OCI-LY3 (cell line): ENCODE measurements at regions not wholly inside any gene's neighbourhood (a gene's known extent, or its start where the extent isn't known, plus 50 kb on each side); places are given as distances from the start of the nearest gene placed in this dataset.
"Not testable (repeated sequence)": the region's sequence is repeated elsewhere in the genome, so short reads cannot be mapped to it uniquely, and the experiment has no call there.

Experiments used
- H2AFZ ChIP-seq: fragments of 200-600, 300-600 bp; shearing (Covaris generic); 2 replicates; pipeline ENCODE4 v1.6.0; 2014; ENCODE audit warnings: antibody characterized with exemption, low read depth, low read length
- H3K27ac ChIP-seq: fragments of 200-600, 300-600 bp; sonication (generic); 2 replicates; pipeline ENCODE4 v1.5.1; 2014; ENCODE audit warnings: mild to moderate bottlenecking, low read length, moderate library complexity, mixed read lengths
- H3K27me3 ChIP-seq: fragments of 200-600, 300-600 bp; sonication (generic); 2 replicates; pipeline ENCODE4 v1.6.1; 2014; ENCODE audit warnings: low read depth, low read length, mixed read lengths
- H3K36me3 ChIP-seq: fragments of 200-600, 300-600 bp; sonication (generic); replicated peaks from 2 replicates; pipeline ENCODE3; 2014; ENCODE audit warnings: low read depth, low read length, mixed read lengths
- H3K4me1 ChIP-seq: fragments of 300-600, 200-600 bp; sonication (generic); 2 replicates; pipeline ENCODE4 v1.6.1; 2014; ENCODE audit warnings: low read length, mixed read lengths
- H3K4me2 ChIP-seq: fragments of 200-600, 300-600 bp; sonication (generic); 2 replicates; pipeline ENCODE4 v1.6.1; 2014; ENCODE audit warnings: low read length, mixed read lengths
- H3K4me3 ChIP-seq: fragments of 300-600, 200-600 bp; sonication (generic); 2 replicates; pipeline ENCODE4 v1.5.1; 2014; ENCODE audit warnings: antibody characterized with exemption, mild to moderate bottlenecking, low read length, moderate library complexity
- H3K79me2 ChIP-seq: fragments of 300-600, 200-600 bp; shearing (Covaris generic); 2 replicates; pipeline ENCODE4 v1.6.1; 2014; ENCODE audit warnings: mild to moderate bottlenecking, low read length, mixed read lengths
- H3K9ac ChIP-seq: fragments of 300-600, 200-600 bp; shearing (Covaris generic); 2 replicates; pipeline ENCODE4 v1.6.0; 2014; ENCODE audit warnings: mild to moderate bottlenecking, low read length, moderate library complexity
- H3K9me3 ChIP-seq: fragments of 200-600, 300-600 bp; shearing (Covaris generic); 2 replicates; pipeline ENCODE4 v1.6.1; 2014; ENCODE audit warnings: low read length, mixed read lengths; ENCODE audit not compliant: insufficient read depth
- H4K20me1 ChIP-seq: fragments of 200-600, 300-600 bp; sonication (generic); 2 replicates; pipeline ENCODE4 v1.6.1; 2016; ENCODE audit warnings: low read length, mixed read lengths; ENCODE audit not compliant: insufficient read depth
- EZH2phosphoT487 ChIP-seq: fragments of 200-600 bp; shearing (Covaris generic); IDR thresholded peaks from 2 replicates; pipeline ENCODE4 v1.6.1; 2018; ENCODE audit warnings: antibody characterized with exemption, mixed run types, low read depth
- TF ChIP-seq, protein P1 (sequence below): fragments of 200-600, 300-600 bp; sonication (generic); IDR thresholded peaks from 2 replicates; pipeline ENCODE4 v1.5.1; 2014; ENCODE audit warnings: antibody characterized with exemption, low read length, low read depth

DNA sequence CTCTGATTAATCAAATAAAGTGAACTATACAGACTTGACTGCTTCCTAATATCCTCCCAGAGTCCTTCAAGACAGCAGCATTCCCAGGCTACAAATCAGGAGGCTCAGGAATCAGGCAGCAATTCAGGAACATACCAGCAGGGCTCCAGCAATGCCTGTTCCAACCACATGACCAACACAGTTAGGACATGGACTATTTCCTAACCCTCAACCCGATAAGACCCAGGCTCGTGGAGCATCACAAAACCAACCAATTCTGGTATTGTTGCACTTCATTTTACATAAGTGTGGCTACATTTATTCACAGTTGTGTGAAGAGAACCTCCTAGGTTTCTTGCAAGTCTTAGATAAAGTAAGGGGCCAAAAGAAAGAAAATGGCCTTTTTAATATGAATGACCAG lies 546.2 kb upstream of the ADGRL2 start:
- Histone ChIP-seq H3K27me3 (no peaks in the 10 kb centered on the region), H3K4me1 (no peaks in the 10 kb centered on the region), H3K4me3 (no peak overlapping the region), H3K9ac (no peak overlapping the region), H3K79me2 (no peaks in the 10 kb centered on the region), H3K9me3 (no peaks in the 10 kb centered on the region), H4K20me1 (no peaks in the 10 kb centered on the region), H3K4me2 (no peak overlapping the region), H2AFZ (no peak overlapping the region), H3K36me3 (no peaks in the 10 kb centered on the region), H3K27ac (no peak overlapping the region)
- no peak for TF ChIP-seq EZH2phosphoT487
- TF ChIP-seq, protein P1, sequence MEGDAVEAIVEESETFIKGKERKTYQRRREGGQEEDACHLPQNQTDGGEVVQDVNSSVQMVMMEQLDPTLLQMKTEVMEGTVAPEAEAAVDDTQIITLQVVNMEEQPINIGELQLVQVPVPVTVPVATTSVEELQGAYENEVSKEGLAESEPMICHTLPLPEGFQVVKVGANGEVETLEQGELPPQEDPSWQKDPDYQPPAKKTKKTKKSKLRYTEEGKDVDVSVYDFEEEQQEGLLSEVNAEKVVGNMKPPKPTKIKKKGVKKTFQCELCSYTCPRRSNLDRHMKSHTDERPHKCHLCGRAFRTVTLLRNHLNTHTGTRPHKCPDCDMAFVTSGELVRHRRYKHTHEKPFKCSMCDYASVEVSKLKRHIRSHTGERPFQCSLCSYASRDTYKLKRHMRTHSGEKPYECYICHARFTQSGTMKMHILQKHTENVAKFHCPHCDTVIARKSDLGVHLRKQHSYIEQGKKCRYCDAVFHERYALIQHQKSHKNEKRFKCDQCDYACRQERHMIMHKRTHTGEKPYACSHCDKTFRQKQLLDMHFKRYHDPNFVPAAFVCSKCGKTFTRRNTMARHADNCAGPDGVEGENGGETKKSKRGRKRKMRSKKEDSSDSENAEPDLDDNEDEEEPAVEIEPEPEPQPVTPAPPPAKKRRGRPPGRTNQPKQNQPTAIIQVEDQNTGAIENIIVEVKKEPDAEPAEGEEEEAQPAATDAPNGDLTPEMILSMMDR, result no peak

DNA sequence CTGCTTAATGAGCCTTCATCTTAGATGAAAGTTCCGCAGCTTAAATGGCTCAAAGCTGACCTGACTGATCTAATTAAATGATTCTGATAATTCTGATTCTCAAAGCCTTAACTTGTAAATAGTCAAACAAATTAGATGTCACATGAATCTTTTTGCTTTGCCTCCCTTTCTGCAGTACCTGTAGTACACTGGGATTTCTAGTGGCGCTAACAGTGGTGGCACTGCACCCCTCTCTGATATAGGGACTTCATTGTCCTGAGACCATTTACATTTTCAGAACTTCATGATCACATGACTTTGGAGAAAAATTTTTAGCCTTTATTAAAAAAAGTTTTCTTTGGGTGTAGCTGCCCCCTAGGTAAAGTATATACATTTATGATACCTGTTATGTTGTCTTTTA lies 546.7 kb upstream of the ADGRL2 start:
- no peaks in the 10 kb centered on the region for H3K9me3 ChIP-seq
- no peaks in the 10 kb centered on the region for H4K20me1 ChIP-seq
- H3K4me1 ChIP-seq, result no peaks in the 10 kb centered on the region
- no peak for TF ChIP-seq EZH2phosphoT487
- TF ChIP-seq, protein P1, result no peak
- no peaks in the 10 kb centered on the region for H3K36me3 ChIP-seq
- no peak overlapping the region for H3K9ac ChIP-seq
- H3K79me2 ChIP-seq, result no peaks in the 10 kb centered on the region
- no peaks in the 10 kb centered on the region for H3K27me3 ChIP-seq
- H2AFZ ChIP-seq, result no peak overlapping the region
- no peak overlapping the region for H3K4me3 ChIP-seq
- no peak overlapping the region for H3K27ac ChIP-seq
- H3K4me2 ChIP-seq, result no peak overlapping the region

DNA sequence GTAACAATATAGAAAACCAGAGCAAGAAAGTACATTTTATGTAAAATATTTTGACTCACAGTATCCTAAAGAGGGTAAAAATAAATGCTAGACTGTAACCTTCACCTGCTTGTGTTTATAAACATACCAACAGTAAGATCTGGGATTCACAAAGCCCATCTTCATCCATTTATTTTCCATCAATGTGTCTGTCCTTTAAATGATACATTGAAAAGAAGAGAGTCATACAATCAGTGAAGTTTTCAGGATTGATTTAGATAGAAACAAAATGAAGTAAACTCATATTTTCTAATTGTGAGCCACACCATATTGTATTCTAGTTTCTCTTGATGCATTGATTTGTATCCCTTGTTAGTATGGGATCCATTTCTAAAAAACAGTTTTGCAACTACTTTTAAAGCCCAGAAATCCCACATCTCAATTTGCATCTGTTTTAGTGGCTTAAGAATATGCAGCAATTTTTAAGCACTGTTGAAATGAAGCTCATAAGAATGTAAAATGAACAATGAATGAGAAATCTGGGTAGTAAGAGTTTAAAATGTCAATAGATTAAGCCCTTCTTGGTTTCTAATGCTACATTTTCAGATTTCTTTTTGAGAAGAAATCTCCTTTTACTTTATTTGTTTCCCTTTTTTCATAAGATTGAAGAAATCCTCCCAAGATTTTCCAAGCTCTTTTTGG lies 548.1 kb upstream of the ADGRL2 start:
- no peak overlapping the region for H3K27ac ChIP-seq
- no peaks in the 10 kb centered on the region for H3K27me3 ChIP-seq
- H3K4me3 ChIP-seq, result no peak overlapping the region
- no peak overlapping the region for H2AFZ ChIP-seq
- no peaks in the 10 kb centered on the region for H3K79me2 ChIP-seq
- no peaks in the 10 kb centered on the region for H3K36me3 ChIP-seq
- no peak for TF ChIP-seq EZH2phosphoT487
- no peaks in the 10 kb centered on the region for H3K9me3 ChIP-seq
- no peaks in the 10 kb centered on the region for H4K20me1 ChIP-seq
- H3K4me2 ChIP-seq, result no peak overlapping the region
- no peak overlapping the region for H3K9ac ChIP-seq
- no peaks in the 10 kb centered on the region for H3K4me1 ChIP-seq

DNA sequence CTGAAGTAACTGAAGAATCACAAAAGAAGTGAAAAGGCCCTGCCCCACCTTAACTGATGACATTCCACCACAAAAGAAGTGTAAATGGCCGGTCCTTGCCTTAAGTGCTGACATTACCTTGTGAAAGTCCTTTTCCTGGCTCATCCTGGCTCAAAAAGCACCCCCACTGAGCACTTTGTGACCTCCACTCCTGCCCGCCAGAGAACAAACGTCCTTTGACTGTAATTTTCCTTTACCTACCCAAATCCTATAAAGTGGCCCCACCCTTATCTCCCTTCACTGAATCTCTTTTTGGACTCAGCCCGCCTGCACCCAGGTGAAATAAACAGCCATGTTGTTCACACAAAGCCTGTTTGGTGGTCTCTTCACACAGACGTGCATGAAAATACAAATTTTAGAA lies 549.9 kb upstream of the ADGRL2 start:
- not testable (repeated sequence) for H3K27ac ChIP-seq, H3K4me1 ChIP-seq, H3K36me3 ChIP-seq, H3K27me3 ChIP-seq, H2AFZ ChIP-seq, H3K9me3 ChIP-seq, H4K20me1 ChIP-seq, H3K9ac ChIP-seq, H3K4me2 ChIP-seq, H3K4me3 ChIP-seq, H3K79me2 ChIP-seq

DNA sequence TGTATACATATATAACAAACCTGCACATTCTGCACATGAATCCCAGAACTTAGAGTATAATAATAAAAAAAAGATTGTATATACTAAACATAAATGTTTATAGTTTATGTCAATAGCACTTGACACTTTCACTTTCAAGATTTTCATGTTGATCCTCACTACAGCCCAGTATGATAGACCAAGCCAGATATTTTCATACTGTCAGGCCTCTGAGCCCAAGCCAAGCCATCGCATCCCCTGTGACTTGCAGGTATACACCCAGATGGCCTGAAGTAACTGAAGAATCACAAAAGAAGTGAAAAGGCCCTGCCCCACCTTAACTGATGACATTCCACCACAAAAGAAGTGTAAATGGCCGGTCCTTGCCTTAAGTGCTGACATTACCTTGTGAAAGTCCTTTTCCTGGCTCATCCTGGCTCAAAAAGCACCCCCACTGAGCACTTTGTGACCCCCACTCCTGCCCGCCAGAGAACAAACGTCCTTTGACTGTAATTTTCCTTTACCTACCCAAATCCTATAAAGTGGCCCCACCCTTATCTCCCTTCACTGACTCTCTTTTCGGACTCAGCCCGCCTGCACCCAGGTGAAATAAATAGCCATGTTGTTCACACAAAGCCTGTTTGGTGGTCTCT lies 555.5 kb upstream of the ADGRL2 start:
- not testable (repeated sequence) for H3K9me3 ChIP-seq, H3K4me1 ChIP-seq, H3K4me3 ChIP-seq, H3K4me2 ChIP-seq, H3K36me3 ChIP-seq, H3K9ac ChIP-seq, H3K27ac ChIP-seq, H3K27me3 ChIP-seq, H3K79me2 ChIP-seq, H2AFZ ChIP-seq, H4K20me1 ChIP-seq

DNA sequence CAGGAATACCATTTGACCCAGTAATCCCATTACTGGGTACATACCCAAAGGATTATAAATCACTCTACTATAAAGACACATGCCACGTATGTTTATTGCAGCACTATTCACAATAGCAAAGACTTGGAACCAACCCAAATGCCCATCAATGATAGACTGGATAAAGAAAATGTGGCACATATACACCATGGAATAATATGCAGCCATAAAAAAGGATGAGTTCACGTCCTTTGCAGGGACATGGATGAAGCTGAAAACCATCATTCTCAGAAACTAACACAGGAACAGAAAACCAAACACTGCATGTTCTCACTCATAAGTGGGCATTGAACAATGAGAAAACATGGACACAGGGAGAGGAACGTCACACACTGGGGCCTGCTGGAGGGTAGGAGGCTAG lies 556.1 kb upstream of the ADGRL2 start:
- H3K4me3 ChIP-seq, H3K4me1 ChIP-seq, H3K36me3 ChIP-seq, H3K9me3 ChIP-seq, H3K27me3 ChIP-seq, H3K4me2 ChIP-seq, H3K9ac ChIP-seq, H3K79me2 ChIP-seq, H2AFZ ChIP-seq, H3K27ac ChIP-seq, H4K20me1 ChIP-seq: not testable (repeated sequence)
